Epithelial cell of proximal tubule (primary cell): ENCODE measurements at regions not wholly inside any gene's neighbourhood (a gene's known extent, or its start where the extent isn't known, plus 50 kb on each side); places are given as distances from the start of the nearest gene placed in this dataset.

Experiments used
- DNase-seq: peaks from one replicate; pipeline ENCODE4 v3.0.0-alpha.2; 2011; ENCODE audit warnings: low read depth
- H3K4me3 ChIP-seq: 2 replicates; pipeline ENCODE4 v1.5.1; 2011; ENCODE audit warnings: low read depth, mild to moderate bottlenecking, low read length
- TF ChIP-seq, protein P1 (sequence below): conservative IDR thresholded peaks from 2 replicates; pipeline ENCODE4 v1.5.1; 2012; ENCODE audit warnings: low read depth, mild to moderate bottlenecking, low read length

DNA sequence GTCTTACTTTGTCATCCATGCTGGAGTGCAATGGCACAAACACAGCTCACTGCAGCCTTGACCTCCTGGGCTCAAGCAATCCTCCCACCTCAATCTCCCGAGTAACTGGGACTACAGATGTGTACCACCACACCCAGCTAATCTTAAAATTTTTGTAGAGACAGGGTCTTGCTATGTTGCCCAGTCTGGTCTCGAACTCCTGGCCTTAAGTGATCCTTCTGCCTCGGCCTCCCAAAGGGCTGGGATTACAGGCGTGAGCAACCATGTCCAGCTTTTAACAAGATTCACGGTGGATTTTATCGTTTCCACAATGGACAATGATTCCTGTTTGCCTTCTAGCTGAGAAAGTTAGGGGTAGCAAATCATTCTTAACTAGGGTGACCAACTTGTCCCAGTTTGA lies 165.9 kb downstream of the ZNF608 start:
- DNase-seq = no peak
- H3K4me3 ChIP-seq = no peak overlapping the region
- TF ChIP-seq, protein P1, sequence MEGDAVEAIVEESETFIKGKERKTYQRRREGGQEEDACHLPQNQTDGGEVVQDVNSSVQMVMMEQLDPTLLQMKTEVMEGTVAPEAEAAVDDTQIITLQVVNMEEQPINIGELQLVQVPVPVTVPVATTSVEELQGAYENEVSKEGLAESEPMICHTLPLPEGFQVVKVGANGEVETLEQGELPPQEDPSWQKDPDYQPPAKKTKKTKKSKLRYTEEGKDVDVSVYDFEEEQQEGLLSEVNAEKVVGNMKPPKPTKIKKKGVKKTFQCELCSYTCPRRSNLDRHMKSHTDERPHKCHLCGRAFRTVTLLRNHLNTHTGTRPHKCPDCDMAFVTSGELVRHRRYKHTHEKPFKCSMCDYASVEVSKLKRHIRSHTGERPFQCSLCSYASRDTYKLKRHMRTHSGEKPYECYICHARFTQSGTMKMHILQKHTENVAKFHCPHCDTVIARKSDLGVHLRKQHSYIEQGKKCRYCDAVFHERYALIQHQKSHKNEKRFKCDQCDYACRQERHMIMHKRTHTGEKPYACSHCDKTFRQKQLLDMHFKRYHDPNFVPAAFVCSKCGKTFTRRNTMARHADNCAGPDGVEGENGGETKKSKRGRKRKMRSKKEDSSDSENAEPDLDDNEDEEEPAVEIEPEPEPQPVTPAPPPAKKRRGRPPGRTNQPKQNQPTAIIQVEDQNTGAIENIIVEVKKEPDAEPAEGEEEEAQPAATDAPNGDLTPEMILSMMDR = no peak

DNA sequence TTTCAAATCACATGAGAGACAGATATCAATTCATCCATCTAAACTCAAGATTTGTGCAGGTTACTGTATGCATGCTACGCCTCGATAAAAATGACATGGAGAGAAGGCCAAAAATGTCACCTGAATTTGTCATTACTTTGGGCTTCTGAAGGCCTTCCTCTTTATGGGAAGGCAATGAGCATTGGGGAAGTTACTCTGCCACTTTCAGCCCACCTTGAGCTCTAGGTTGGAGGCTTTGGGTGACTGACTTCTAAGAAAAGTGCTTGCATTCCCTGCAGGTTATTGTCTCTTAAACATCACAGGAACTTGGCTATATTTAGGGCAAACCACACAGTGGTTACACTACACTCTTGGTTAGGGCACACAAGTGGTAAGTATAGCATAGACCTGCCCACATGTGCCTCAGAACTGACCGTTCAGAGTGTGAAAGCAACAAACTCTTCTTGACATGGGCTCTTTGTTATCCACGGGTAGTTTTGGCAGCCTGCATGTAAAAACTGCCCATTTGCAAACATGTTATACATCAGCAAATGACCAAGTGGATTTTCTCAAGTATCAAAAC lies 169.5 kb downstream of the ZNF608 start:
- no peak for DNase-seq
- TF ChIP-seq, protein P1 = no peak
- H3K4me3 ChIP-seq = no peak overlapping the region

DNA sequence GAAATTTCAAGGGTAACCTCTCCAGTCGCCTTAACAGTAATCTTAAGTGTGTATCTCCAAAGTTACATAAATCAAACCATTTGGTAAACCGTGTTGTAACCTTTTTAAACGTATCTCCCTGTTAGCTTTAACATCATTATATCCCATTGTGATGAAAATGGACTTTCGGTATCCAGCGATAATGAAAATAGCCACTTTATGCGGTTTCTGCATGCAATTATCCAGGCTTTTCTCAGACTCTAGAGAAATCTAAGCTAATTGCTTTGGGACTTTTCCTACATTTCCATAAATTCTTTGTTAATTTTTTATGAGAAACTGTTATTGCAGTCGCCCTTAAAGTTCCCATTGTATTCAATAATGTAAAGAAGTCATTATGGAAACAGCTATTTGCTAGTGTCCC lies 170.7 kb downstream of the ZNF608 start:
- no peak overlapping the region for H3K4me3 ChIP-seq
- TF ChIP-seq, protein P1 = no peak

DNA sequence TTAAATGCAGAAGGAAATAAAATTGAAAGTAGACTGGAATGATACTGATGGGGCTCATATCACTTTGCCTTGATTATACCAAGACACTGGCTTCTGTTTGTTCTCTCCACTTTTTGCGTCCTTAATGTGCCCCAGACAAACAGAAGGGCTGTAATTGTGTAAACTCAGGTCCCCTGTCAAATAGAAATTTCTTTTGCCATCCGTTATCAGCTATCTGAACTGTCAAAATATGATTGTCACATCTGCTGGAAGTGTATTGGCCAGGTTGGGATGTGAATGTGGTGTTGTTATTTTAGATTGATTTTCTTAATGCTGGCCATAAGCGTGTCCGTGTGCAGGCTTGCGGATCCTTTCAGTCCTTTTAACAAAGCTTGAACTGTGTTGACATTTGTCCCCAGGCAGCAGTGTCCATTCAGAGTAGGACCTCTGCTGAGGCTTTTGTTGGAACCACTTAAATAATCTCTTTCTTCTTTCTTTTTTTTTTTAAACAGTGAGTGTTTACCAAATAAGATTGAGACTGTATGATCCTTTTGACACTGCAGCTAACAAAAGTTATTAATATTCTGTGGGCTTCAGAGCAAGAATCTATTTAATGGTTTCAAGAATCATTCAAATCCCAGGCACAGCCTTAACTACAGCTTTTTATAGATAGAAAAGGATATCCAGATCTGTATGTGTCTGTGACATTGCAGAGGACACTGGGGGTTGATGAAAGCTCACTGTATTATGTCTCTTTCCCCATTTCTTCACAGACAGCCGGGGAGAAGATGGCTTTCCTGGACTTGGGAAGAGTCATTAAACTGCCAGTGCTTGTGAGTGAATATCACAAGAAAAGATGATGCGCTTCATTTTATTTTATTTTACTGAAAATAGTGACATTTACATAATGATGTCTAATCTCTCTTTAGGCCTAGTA lies 171.7 kb downstream of the ZNF608 start:
- TF ChIP-seq, protein P1 = no peak
- H3K4me3 ChIP-seq = no peak overlapping the region
- DNase-seq = no peak

More for the DNA sequence above, 170.7 kb downstream of the ZNF608 start:
- no peak for DNase-seq

DNA sequence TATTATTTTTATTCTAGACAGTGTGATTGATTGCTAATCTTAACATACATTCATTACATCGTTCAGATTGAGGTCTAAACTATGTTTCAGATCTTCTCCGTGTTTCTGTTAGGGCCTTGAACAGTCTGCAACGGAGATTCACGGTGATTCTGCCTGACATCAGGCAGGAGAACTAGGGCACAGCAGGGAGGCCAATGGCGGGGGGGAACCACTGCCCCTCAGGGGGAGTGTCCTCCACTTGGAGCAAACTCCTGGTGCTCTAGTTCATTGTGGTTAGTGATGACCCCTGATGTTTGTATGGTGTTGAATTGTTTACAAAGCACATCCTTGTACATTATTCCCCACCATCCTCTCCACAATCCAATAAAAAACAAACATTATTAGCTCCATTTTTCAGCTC lies 173.5 kb downstream of the ZNF608 start:
- H3K4me3 ChIP-seq = no peak overlapping the region
- TF ChIP-seq, protein P1 = no peak
- DNase-seq = no peak

DNA sequence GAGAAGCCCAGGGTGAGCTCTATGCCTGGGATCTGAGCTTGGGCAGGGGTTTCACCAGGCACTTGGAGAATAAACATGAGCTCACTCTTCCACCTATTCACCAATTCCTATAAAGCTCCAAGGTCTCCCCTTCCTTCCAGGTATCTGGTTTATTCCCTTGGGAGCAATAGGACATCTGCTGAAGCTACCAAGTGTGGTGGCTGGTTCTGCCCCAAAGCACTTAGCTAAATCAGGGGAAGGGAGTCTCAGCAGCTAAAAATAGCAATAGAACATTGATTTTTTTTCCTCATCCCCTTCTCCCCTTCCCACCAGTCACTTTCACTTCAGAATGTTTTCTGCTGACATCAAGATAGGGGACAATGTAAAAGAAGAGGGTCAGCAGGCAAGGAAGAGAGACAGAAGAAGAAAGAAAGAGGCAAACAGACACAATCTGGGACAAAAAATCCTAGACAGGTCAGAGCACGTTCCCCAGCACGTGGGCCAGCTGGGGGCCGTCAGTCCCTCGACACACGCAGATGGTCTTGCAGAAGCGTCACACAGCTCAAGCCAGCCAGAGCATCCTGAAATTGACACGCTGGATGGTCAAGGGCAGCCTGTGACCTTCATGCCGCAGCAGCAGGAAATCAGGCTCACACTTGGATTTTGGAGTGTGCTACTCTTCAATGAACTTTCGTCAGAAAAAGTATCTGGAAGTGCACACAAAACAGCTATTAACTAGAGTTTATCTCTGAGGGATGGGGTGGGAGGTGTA lies 176.0 kb downstream of the ZNF608 start:
- DNase-seq = no peak
- TF ChIP-seq, protein P1 = no peak
- H3K4me3 ChIP-seq = no peak overlapping the region
